GM23338 (cell line): ENCODE measurements at regions not wholly inside any gene's neighbourhood (a gene's known extent, or its start where the extent isn't known, plus 50 kb on each side); places are given as distances from the start of the nearest gene placed in this dataset.

ENCODE experiments used
- CTCF ChIP-seq, 2 experiments: fragments of 200-600 bp in 1 of 2; sonication (generic) in 1 of 2; conservative IDR thresholded peaks; 2 replicates each; pipeline versions ENCODE4 v1.5.1 to v1.6.1; 2016 to 2017; ENCODE audit warnings: antibody characterized with exemption in 2 of 2, low read depth in 2 of 2, mild to moderate bottlenecking in 2 of 2, moderate library complexity in 1 of 2
- EZH2phosphoT487 ChIP-seq: fragments of 200-600 bp; sonication (generic); IDR thresholded peaks from one replicate; pipeline ENCODE4 v1.8.1; 2018; ENCODE audit warnings: antibody characterized with exemption; ENCODE audit not compliant: unreplicated experiment
- NANOG ChIP-seq: IDR thresholded peaks from 2 replicates; pipeline ENCODE4 v1.6.1; 2016; ENCODE audit warnings: antibody characterized with exemption, borderline replicate concordance
- REST ChIP-seq: IDR thresholded peaks from one replicate; pipeline ENCODE4 v1.6.1; 2018; ENCODE audit warnings: antibody characterized with exemption; ENCODE audit not compliant: unreplicated experiment
- ZNF114 ChIP-seq: fragments of 250-450 bp; sonication (Bioruptor Pico); IDR thresholded peaks from 2 replicates; pipeline ENCODE4 v1.5.0; 2020; ENCODE audit warnings: mild to moderate bottlenecking, moderate library complexity
- ZNF331 ChIP-seq: fragments of 250-450 bp; sonication (Bioruptor Pico); IDR thresholded peaks from 2 replicates; pipeline ENCODE4 v1.5.0; 2020; ENCODE audit warnings: low read depth, mild to moderate bottlenecking, moderate library complexity
- ZNF462 ChIP-seq: fragments of 250-450 bp; sonication (Bioruptor Pico); IDR thresholded peaks from 2 replicates; pipeline ENCODE4 v1.5.0; 2020; ENCODE audit warnings: mild to moderate bottlenecking, moderate library complexity

- no peak for TF ChIP-seq ZNF462
- no peak for TF ChIP-seq ZNF331 (CRISPR knock-in tag)
- no peak for TF ChIP-seq ZNF114 (CRISPR knock-in tag)
- TF ChIP-seq EZH2phosphoT487, result no peak
- TF ChIP-seq NANOG, result no peak
- no peak for TF ChIP-seq CTCF (conservative IDR thresholded peaks at IDR 0.05; ENCODE audit: low read depth in 2 of 2)
- TF ChIP-seq REST, result no peak
These were observed 88.5 kb downstream of the FEM1C start (continued) for GRCh38 chr5:115456056-115456455.
